ENCODE measurements at regions not wholly inside any gene's neighbourhood (a gene's known extent, or its start where the extent isn't known, plus 50 kb on each side); places are given as distances from the start of the nearest gene placed in this dataset.

DNA sequence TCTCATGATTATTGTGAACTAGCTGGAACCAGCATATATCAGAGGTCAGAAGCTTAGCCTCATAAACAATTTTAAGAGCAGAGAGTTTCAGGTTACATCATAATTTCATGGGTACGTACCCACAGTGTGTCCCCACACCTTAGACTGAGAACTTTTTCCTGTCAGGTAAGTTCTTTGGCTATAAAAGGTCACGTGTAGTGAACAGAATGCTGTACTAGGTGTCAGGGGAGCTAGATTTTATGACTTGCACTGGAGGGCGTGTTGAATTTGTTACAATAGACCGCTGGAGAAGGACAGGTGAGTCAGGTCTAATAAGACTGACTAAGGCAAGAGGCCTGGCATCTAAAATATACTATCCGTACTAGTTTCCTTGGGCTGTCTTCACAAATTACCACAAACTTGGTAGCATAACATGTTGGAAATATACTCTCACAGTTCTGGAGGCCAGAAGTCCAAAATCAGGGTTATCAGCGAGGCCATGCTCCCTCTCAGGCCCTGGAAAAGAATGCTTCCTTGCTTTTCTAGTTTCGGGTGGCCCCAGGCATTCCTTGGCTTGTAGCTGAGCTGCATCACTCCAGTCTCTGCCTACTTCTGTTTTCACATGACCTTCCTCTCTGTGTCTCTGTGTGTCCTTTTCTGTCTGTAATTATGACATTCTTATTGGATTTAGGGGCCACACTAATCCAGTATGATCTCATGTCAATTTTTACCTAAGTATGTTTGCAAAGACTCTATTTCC is 512.0 kb upstream of the NR3C2 start:
- TF ChIP-seq, protein P1, sequence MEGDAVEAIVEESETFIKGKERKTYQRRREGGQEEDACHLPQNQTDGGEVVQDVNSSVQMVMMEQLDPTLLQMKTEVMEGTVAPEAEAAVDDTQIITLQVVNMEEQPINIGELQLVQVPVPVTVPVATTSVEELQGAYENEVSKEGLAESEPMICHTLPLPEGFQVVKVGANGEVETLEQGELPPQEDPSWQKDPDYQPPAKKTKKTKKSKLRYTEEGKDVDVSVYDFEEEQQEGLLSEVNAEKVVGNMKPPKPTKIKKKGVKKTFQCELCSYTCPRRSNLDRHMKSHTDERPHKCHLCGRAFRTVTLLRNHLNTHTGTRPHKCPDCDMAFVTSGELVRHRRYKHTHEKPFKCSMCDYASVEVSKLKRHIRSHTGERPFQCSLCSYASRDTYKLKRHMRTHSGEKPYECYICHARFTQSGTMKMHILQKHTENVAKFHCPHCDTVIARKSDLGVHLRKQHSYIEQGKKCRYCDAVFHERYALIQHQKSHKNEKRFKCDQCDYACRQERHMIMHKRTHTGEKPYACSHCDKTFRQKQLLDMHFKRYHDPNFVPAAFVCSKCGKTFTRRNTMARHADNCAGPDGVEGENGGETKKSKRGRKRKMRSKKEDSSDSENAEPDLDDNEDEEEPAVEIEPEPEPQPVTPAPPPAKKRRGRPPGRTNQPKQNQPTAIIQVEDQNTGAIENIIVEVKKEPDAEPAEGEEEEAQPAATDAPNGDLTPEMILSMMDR (IDR thresholded peaks at IDR 0.05): no peak
- TF ChIP-seq POLR2A (IDR thresholded peaks at IDR 0.05): no peak

DNA sequence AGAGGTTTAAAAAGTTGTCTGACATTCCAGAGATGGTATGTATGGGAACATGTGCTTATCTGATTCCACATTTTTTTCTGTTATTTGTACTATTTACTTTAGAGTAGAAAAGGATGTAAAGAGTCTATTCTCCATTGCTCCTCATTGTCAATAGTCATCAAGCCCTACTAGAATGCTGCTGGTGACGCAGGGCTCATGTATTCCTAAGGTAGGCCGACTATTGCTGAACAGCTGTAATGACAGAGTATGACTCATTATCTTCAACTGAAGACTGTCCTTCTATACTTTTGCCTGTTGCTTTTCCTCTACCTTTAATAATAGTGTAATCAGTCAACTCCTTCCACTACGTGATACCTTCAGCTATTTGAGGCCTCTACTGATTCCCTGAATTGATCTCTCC is 509.1 kb upstream of the NR3C2 start:
- TF ChIP-seq, protein P1 (IDR thresholded peaks at IDR 0.05): no peak
- no peak for TF ChIP-seq POLR2A (IDR thresholded peaks at IDR 0.05)
- Histone ChIP-seq H3K4me3 (replicated peaks in 1 of 3) (no peak overlapping the region), H3K27ac (no peak overlapping the region), H3K27me3 (no peaks in the 10 kb centered on the region), H3K4me1 (no peaks in the 10 kb centered on the region), H3K9me3 (no peaks in the 10 kb centered on the region), H3K36me3 (no peaks in the 10 kb centered on the region)
- intact Hi-C loops (cut with DNase I): no loop called here
- 89 to 97% methylated on average over 3 of the region's 3 CpGs for WGBS, 2 donors
- no peak for DNase-seq

More for the DNA sequence above, 512.0 kb upstream of the NR3C2 start:
- Histone ChIP-seq H3K9me3 (no peaks in the 10 kb centered on the region), H3K36me3 (no peaks in the 10 kb centered on the region), H3K27me3 (no peaks in the 10 kb centered on the region), H3K4me1 (no peaks in the 10 kb centered on the region), H3K4me3 (replicated peaks in 1 of 3) (no peak overlapping the region), H3K27ac (no peak overlapping the region)
- no peak for DNase-seq
- 96 to 97% methylated on average over 7 of the region's 7 CpGs for WGBS, 2 donors
- intact Hi-C loops (cut with DNase I): no loop called here

DNA sequence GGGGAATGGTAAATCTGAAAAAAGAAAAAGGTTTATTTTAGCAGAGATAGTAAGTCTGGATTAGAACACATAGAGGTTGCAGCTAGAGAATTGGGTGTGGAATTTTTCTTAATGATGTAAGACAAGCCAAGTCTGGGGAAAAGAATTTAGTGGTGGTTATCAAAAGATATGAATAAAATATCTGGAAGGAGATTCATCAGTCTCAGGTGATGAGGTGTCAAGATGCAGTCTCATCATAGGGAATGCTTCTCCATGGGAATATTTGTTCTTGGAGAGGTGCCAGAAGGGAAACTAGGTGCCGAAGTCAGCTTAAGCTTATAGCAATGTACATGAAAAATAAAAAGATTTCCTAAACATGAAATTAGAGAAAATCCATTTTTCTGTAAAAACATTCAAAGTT is 504.1 kb upstream of the NR3C2 start:
- Histone ChIP-seq H3K27me3 (no peaks in the 10 kb centered on the region), H3K9me3 (no peaks in the 10 kb centered on the region), H3K4me3 (replicated peaks in 1 of 3) (no peak overlapping the region), H3K4me1 (peaks cover 4 to 7% of the 10 kb centered on the region in 2 donors), H3K27ac (no peak overlapping the region), H3K36me3 (no peaks in the 10 kb centered on the region)
- intact Hi-C loops (cut with DNase I): no loop called here
- TF ChIP-seq POLR2A (IDR thresholded peaks at IDR 0.05): no peak
- TF ChIP-seq, protein P1 (IDR thresholded peaks at IDR 0.05): no peak
- no peak for DNase-seq
- 93 to 94% methylated on average over 1 of the region's 1 CpG for WGBS, 2 donors

DNA sequence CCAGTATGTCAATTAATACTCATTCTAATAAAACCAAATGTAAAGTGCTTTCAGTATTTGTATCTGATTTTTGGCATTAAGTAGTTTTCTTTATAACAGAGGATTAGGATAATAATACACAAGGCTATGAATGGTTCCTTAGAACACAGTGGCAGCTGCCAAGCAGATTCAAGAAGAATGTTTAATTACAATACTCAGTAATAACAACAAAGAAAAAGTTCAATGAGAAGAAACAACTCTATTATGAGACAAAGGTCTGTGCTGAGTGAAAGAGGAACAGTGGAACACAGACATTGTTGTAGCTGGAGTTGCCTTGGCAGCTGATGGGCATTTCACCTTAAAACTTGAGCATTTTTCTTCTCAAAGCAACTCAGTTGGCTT is 502.6 kb upstream of the NR3C2 start:
- TF ChIP-seq, protein P1 (IDR thresholded peaks at IDR 0.05): no peak
- DNase-seq: peak; percentile 1 to 3
- Histone ChIP-seq H3K36me3 (no peaks in the 10 kb centered on the region), H3K4me1 (peaks cover 4 to 7% of the 10 kb centered on the region in 2 donors), H3K27ac (no peak overlapping the region), H3K4me3 (replicated peaks in 1 of 3) (no peak overlapping the region), H3K27me3 (no peaks in the 10 kb centered on the region), H3K9me3 (no peaks in the 10 kb centered on the region)
- intact Hi-C loops (cut with DNase I): no loop called here

DNA sequence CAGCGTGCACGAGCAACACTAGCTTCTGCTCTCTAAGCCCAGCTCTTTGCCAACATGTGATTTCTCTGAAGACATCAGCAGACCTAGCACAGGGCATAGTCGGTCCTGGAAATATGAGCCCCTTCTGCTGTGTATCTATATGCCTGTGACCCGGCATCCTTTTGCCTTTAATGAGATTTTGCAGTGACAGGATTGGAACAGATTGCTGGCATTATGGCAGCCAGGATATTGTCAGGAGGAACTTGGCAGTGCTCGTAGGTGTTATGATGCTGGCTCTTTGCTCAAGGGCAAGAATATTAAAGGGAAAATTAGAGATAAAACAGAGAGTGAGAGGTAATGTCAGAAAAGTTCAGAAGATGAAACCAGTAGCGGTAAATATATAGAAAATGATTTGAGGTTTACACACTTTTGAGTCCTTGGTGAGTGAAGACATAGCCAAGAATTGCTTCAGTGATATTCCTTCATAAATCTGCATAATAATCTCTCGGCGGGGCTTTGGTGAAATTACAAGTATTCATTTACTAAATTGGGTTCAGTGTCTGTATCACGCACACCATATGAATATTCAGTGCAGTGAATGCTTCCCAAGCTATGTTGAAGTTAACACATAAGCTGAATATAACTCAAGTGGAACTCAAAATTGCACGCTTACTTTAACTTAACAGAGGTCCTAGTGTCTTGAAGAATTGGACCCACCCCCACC is 502.1 kb upstream of the NR3C2 start:
- DNase-seq: no peak
- TF ChIP-seq, protein P1 (IDR thresholded peaks at IDR 0.05): no peak
- no peak for TF ChIP-seq POLR2A (IDR thresholded peaks at IDR 0.05)
- no peaks in the 10 kb centered on the region for H3K27me3 ChIP-seq
- no peaks in the 10 kb centered on the region for H3K9me3 ChIP-seq
- H3K36me3 ChIP-seq: no peaks in the 10 kb centered on the region
- intact Hi-C loops (cut with DNase I): no loop called here
- no peak overlapping the region for H3K27ac ChIP-seq
- 83 to 85% methylated on average over 10 of the region's 10 CpGs for WGBS, 2 donors
- H3K4me1 ChIP-seq: peaks cover 4 to 7% of the 10 kb centered on the region in 2 donors
- no peak overlapping the region for H3K4me3 ChIP-seq (replicated peaks in 1 of 3)
